K562 (cell line): ENCODE measurements at regions not wholly inside any gene's neighbourhood (a gene's known extent, or its start where the extent isn't known, plus 50 kb on each side); places are given as distances from the start of the nearest gene placed in this dataset.

ENCODE experiments used
- ATAC-seq: fragments of 200-7000 bp; cut with Tn5 transposase; 3 replicates; pipeline ENCODE4 v1.9.1; 2020; ENCODE audit warnings: moderate library complexity
- BruUV-seq: library from RNA; stranded (reverse); fragments of 400-500 nt; replicated peaks from 2 replicates; lab custom pipeline; 2021; lab: Mats Ljungman, UMichigan
- CTCF ChIA-PET: fragments of 300-600 bp; formaldehyde crosslinking; extraction: SDS; loops from one replicate; lab custom pipeline; 2021; ENCODE audit warnings: low intra/inter-chr PET ratio; lab: Yijun Ruan, JAX
- POLR2A ChIA-PET: fragments of 300-600, 350-650 bp; sonication (Branson Sonifier 250); formaldehyde crosslinking; extraction: SDS; loops from one replicate; lab custom pipeline; 2021; ENCODE audit warnings: antibody characterized with exemption, inconsistent platforms; lab: Yijun Ruan, JAX
- DNase-seq, 4 experiments: peaks; one replicate each; pipeline versions ENCODE4 v3.0.0 to v3.0.0-alpha.2; 2011 to 2018; ENCODE audit warnings: low spot score in 3 of 4, mixed read lengths in 3 of 4; ENCODE audit errors: extremely low read depth in 1 of 4
- FAIRE-seq: peaks from 2 replicates; lab custom pipeline; 2011; peaks lifted over from hg19 to GRCh38; lab: Jason Lieb, UNC
- H2AFZ ChIP-seq: 2 replicates; pipeline ENCODE4 v1.6.0; 2011; ENCODE audit warnings: low read depth, low read length, control low read depth, inconsistent platforms
- H3K27ac ChIP-seq: fragments of 200-600 bp; 3 replicates; pipeline ENCODE4 v1.8.0; 2011; ENCODE audit warnings: low read depth, mild to moderate bottlenecking, control low read depth, inconsistent platforms, low read length, moderate library complexity, mixed read lengths; ENCODE audit errors: extremely low read depth
- H3K27me3 ChIP-seq, 2 experiments: fragments of 300-600 bp in 1 of 2; 2 replicates in 1 of 2; 3 replicates in 1 of 2; pipeline versions ENCODE4 v1.6.0 to v1.8.0; 2011; ENCODE audit warnings: inconsistent platforms in 2 of 2, low read length in 2 of 2, mild to moderate bottlenecking in 1 of 2, mixed read lengths in 1 of 2, moderate library complexity in 1 of 2; ENCODE audit not compliant: control insufficient read depth in 2 of 2, insufficient read depth in 2 of 2
- H3K36me3 ChIP-seq: fragments of 300-600 bp; 3 replicates; pipeline ENCODE4 v1.8.0; 2011; ENCODE audit warnings: mild to moderate bottlenecking, low read length, inconsistent platforms; ENCODE audit not compliant: control insufficient read depth, insufficient read depth
- H3K4me1 ChIP-seq, 2 experiments: fragments of 200-600 bp in 1 of 2; replicated peaks in 1 of 2; 2 replicates in 1 of 2; 3 replicates in 1 of 2; pipeline versions ENCODE4 v1.5.1 to v1.8.0; 2011; ENCODE audit warnings: inconsistent platforms in 2 of 2, low read length in 2 of 2, mild to moderate bottlenecking in 1 of 2, mixed read lengths in 1 of 2, moderate library complexity in 1 of 2; ENCODE audit not compliant: control insufficient read depth in 2 of 2, insufficient read depth in 2 of 2
- H3K4me2 ChIP-seq: 2 replicates; pipeline ENCODE4 v1.6.1; 2011; ENCODE audit warnings: low read length, control low read depth, inconsistent platforms, mixed read lengths; ENCODE audit not compliant: insufficient read depth
- H3K4me3 ChIP-seq: fragments of 200-600 bp; sonication (generic), shearing (Covaris generic); 2 replicates; pipeline ENCODE4 v1.5.1; 2016; ENCODE audit warnings: control low read depth, inconsistent platforms
- H3K79me2 ChIP-seq: fragments of 200-600 bp; 3 replicates; pipeline ENCODE4 v1.8.0; 2011; ENCODE audit warnings: low read length, inconsistent platforms; ENCODE audit not compliant: control insufficient read depth, insufficient read depth
- H3K9ac ChIP-seq, 2 experiments: 2 replicates each; pipeline versions ENCODE4 v1.6.0 to v1.6.1; 2011; ENCODE audit warnings: low read depth in 2 of 2, low read length in 2 of 2, control low read depth in 1 of 2, inconsistent platforms in 1 of 2, mild to moderate bottlenecking in 1 of 2, mixed read lengths in 1 of 2; ENCODE audit not compliant: insufficient read depth in 1 of 2
- H3K9me1 ChIP-seq: one replicate; pipeline ENCODE4 v1.6.0; 2011; ENCODE audit warnings: inconsistent platforms, mild to moderate bottlenecking, low read length, moderate library complexity; ENCODE audit not compliant: control insufficient read depth, insufficient read depth
- H3K9me3 ChIP-seq: replicated peaks from 2 replicates; pipeline ENCODE4 v1.5.1; 2011; ENCODE audit warnings: low read depth, low read length, inconsistent platforms; ENCODE audit not compliant: control insufficient read depth, insufficient read depth
- H4K20me1 ChIP-seq: replicated peaks from 2 replicates; pipeline ENCODE4 v1.6.1; 2011; ENCODE audit warnings: low read length, inconsistent platforms, mixed read lengths; ENCODE audit not compliant: control insufficient read depth, insufficient read depth
- CBX5 ChIP-seq: IDR thresholded peaks from 2 replicates; pipeline ENCODE4 v1.6.1; 2014; ENCODE audit warnings: low read depth, borderline replicate concordance
- FOSL1 ChIP-seq: fragments of 200-800 bp; sonication (Bioruptor generic); conservative IDR thresholded peaks from 2 replicates; pipeline ENCODE4 v1.6.1; 2016; ENCODE audit warnings: missing genetic modification characterization, missing compliant biosample characterization
- JUND ChIP-seq, 2 experiments: IDR thresholded peaks; 2 replicates in 1 of 2; 3 replicates in 1 of 2; pipeline ENCODE4 v1.6.1; 2011; ENCODE audit warnings: borderline replicate concordance in 2 of 2, low read depth in 2 of 2, low read length in 2 of 2, improper control_type of control experiment in 1 of 2, missing biosample characterization in 1 of 2, missing genetic modification characterization in 1 of 2, missing genetic modification reagents in 1 of 2
- NFIC ChIP-seq: fragments of 450-650 bp; IDR thresholded peaks from 2 replicates; pipeline ENCODE4 v1.6.1; 2017; ENCODE audit warnings: mild to moderate bottlenecking, inconsistent platforms
- SREBF2 ChIP-seq: sonication (generic); formaldehyde crosslinking; IDR thresholded peaks from 2 replicates; pipeline ENCODE4 v1.4.0; 2020; ENCODE audit warnings: mild to moderate bottlenecking, missing genetic modification reagents
- WGBS: fragments of 100-300 bp; shearing (Covaris generic); methylation state at CpG from one replicate; pipeline ENCODE4 v1.1.6; 2016; ENCODE audit warnings: low coverage, mixed read lengths; ENCODE audit not compliant: insufficient coverage; ENCODE audit errors: missing lambda C conversion rate; 5-methylcytosine and 5-hydroxymethylcytosine counted together
- in situ Hi-C: fragments of 300-500 bp; cut with MboI; formaldehyde crosslinking; loops from 4 replicates; pipeline ENCODE4 v1.15.0; 2018; ENCODE audit warnings: inconsistent platforms, mixed read lengths
- intact Hi-C: fragments of 100-400 bp; cut with micrococcal nuclease; formaldehyde crosslinking; loops from 2 replicates; pipeline ENCODE4 v1.14.2; 2022
- TF ChIP-seq, protein P1 (sequence below): fragments of 250-450 bp; sonication (Bioruptor Pico); IDR thresholded peaks from 2 replicates; pipeline ENCODE4 v1.8.0; 2021; ENCODE audit warnings: moderate library complexity, mild to moderate bottlenecking, inconsistent platforms
- TF ChIP-seq, protein P2 (sequence below): IDR thresholded peaks from 3 replicates; pipeline ENCODE4 v1.6.1; 2011; ENCODE audit warnings: borderline replicate concordance, mild to moderate bottlenecking; ENCODE audit not compliant: insufficient read length, insufficient read depth

DNA sequence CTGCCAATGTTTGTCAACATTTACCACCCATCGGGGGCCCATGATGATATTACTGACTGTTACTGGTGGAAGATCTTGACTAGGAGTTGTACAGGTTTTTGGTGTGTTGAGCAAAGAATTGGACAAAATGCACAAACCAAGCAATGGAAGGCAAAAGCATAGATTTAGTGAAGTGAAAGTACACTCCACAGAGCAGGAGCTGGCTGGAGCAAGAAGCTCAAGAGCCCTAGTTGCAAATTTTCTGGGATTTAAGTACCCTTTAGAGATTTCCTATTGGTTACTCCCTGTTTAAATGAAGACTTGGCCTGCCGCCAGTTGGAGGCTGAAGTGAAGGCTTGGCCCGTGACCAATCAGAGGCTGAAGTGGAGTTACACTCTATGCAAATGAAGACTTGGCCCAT lies 128.6 kb upstream of the KL start:
- Histone ChIP-seq H3K27ac (no peak overlapping the region), H3K4me2 (no peak overlapping the region), H3K9me3 (no peaks in the 10 kb centered on the region), H3K4me3 (no peak overlapping the region), H3K4me1 (no peaks in the 10 kb centered on the region), H2AFZ (no peak overlapping the region), H3K79me2 (no peaks in the 10 kb centered on the region), H3K9ac (no peak overlapping the region), H3K27me3 (peaks cover 0 to 6% of the 10 kb centered on the region in 2 experiments; a peak in 2 of 5 replicates), H4K20me1 (no peaks in the 10 kb centered on the region), H3K36me3 (no peaks in the 10 kb centered on the region), H3K9me1 (no peaks in the 10 kb centered on the region)
- ChIA-PET CTCF (no interaction called here), POLR2A (no interaction called here)
- ATAC-seq (no peak), FAIRE-seq (no peak), DNase-seq (peak in 1 of 4 experiments; percentile 1)
- BruUV-seq, result no TSS peak
- TF ChIP-seq NFIC, result peak; percentile 51
- TF ChIP-seq, protein P1, sequence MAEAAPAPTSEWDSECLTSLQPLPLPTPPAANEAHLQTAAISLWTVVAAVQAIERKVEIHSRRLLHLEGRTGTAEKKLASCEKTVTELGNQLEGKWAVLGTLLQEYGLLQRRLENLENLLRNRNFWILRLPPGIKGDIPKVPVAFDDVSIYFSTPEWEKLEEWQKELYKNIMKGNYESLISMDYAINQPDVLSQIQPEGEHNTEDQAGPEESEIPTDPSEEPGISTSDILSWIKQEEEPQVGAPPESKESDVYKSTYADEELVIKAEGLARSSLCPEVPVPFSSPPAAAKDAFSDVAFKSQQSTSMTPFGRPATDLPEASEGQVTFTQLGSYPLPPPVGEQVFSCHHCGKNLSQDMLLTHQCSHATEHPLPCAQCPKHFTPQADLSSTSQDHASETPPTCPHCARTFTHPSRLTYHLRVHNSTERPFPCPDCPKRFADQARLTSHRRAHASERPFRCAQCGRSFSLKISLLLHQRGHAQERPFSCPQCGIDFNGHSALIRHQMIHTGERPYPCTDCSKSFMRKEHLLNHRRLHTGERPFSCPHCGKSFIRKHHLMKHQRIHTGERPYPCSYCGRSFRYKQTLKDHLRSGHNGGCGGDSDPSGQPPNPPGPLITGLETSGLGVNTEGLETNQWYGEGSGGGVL (CRISPR knock-in tag), result no peak
- 0% methylated on average over 3 of the region's 3 CpGs for WGBS
- in situ Hi-C loops (no loop called here), intact Hi-C loops (no loop called here)

DNA sequence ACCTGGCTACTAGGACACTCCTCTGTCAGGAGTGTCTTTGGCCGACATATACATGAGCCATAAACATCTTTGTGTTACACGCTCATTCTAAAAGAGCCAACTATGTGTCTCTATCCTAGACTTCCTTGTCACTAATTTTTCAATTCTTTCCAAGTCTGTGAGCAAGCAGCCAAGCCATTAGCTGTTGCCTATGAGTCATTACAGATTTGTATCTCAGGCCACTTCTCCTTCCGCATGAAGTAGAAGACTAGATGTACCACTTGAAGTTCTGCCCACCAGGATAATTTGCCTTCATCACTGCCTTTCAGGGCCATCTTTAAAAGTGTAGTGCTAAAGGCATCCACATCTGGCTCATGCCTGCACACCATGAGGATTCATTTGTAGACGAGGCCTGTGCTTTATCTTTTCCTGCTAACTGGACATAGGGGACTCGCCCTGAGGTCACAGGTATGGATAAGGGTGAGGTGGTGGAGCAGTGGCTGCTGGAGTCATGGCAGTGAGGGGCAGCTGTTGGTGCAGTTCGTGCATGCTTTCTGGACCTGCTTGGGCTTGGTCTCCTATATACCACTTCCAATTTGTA lies 126.1 kb upstream of the KL start:
- H3K9me3 ChIP-seq, result no peaks in the 10 kb centered on the region
- no peak overlapping the region for H3K4me3 ChIP-seq
- H4K20me1 ChIP-seq, result no peaks in the 10 kb centered on the region
- in situ Hi-C loops, result no loop called here
- no peaks in the 10 kb centered on the region for H3K4me1 ChIP-seq
- H3K36me3 ChIP-seq, result no peaks in the 10 kb centered on the region
- H3K79me2 ChIP-seq, result no peaks in the 10 kb centered on the region
- H3K4me2 ChIP-seq, result no peak overlapping the region
- DNase-seq (no peak), FAIRE-seq (no peak), ATAC-seq (no peak)
- no peak overlapping the region for H2AFZ ChIP-seq
- 3% methylated on average over 6 of the region's 6 CpGs for WGBS
- POLR2A ChIA-PET, result no interaction called here
- no TSS peak for BruUV-seq
- intact Hi-C loops, result no loop called here
- TF ChIP-seq SREBF2 (CRISPR knock-in tag) (no peak), FOSL1 (peak; percentile 57), CBX5 (no peak), JUND (IDR thresholded peaks at IDR 0.05; ENCODE audit: borderline replicate concordance, low read depth, low read length) (peak; percentile 44; the same call in 1 of the 2 replicates), JUND (tag; IDR thresholded peaks at IDR 0.05; ENCODE audit: borderline replicate concordance, low read depth, low read length) (peak; percentile 47; the same call in 1 of the 3 replicates)
- TF ChIP-seq, protein P2, sequence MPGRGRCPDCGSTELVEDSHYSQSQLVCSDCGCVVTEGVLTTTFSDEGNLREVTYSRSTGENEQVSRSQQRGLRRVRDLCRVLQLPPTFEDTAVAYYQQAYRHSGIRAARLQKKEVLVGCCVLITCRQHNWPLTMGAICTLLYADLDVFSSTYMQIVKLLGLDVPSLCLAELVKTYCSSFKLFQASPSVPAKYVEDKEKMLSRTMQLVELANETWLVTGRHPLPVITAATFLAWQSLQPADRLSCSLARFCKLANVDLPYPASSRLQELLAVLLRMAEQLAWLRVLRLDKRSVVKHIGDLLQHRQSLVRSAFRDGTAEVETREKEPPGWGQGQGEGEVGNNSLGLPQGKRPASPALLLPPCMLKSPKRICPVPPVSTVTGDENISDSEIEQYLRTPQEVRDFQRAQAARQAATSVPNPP, result no peak
- H3K27ac ChIP-seq, result no peak overlapping the region
- H3K9me1 ChIP-seq, result no peaks in the 10 kb centered on the region
- CTCF ChIA-PET, result no interaction called here
- H3K9ac ChIP-seq, result no peak overlapping the region
- H3K27me3 ChIP-seq, result peaks cover 0 to 6% of the 10 kb centered on the region in 2 experiments; a peak in 2 of 5 replicates
